Dermis microvascular lymphatic vessel endothelial cell (primary cell): ENCODE measurements at regions not wholly inside any gene's neighbourhood (a gene's known extent, or its start where the extent isn't known, plus 50 kb on each side); places are given as distances from the start of the nearest gene placed in this dataset.
"Not testable (repeated sequence)": the region's sequence is repeated elsewhere in the genome, so short reads cannot be mapped to it uniquely, and the experiment has no call there.

Experiments used
- DNase-seq, 2 donors: peaks; one replicate each; pipeline versions ENCODE4 v3.0.0 to v3.0.0-alpha.2; 2010; ENCODE audit warnings: low read depth in 2 of 2

DNA sequence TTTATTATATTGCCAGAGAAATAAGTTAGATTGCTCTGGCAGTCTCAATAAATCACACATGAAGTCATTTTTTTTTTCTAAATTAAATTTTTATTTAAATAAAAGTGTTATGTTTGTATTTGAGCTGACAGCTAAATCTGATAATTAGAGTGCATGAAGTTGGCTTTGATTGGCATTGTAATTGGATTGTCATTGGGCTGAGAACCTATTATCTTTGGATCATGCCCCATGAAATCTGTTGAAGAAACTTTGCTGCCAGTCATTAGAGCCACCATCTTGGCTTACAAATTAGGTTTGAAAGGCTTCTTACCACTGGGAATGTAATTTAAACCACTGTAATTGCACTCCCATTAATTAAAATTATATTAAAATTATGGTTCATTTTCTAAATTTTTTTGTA lies 507.9 kb upstream of the FANCL start:
- no peak for DNase-seq

DNA sequence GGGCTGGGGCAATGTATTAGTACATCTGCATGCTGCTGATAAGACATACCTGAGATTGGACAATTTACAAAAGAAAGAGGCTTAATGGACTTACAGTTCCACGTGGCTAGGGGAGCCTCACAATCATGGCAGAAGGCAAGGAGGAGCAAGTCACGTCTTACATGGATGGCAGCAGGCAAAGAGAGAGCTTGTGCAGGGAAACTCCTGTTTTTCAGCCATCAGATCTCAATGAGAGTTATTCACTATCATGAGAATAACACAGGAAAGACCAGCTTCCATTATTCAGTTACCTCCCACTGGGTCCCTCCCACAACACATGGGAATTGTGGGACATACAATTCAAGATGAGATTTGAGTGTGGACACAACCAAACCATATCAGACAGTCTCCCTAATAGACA lies 504.2 kb upstream of the FANCL start:
- not testable (repeated sequence) for DNase-seq

DNA sequence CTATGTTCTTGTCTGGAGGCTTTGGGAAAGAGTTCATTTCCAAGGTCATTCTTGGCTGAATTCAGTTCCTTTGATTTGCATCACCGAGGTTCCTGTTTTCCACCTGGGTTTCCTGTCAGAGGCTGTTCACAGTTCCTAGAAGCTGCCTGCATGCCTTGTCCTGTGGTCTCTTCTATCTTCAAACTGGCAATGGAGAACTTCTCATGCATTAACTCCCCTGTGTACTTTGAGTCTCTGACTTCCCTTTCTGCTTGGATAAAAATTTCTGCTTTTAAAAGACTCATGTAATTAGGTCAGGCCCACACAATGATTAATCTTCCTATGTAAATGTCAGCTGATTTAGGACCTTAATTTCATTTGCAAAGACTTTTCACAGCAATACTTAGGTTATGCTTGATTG lies 499.3 kb upstream of the FANCL start:
- DNase-seq, result no peak

DNA sequence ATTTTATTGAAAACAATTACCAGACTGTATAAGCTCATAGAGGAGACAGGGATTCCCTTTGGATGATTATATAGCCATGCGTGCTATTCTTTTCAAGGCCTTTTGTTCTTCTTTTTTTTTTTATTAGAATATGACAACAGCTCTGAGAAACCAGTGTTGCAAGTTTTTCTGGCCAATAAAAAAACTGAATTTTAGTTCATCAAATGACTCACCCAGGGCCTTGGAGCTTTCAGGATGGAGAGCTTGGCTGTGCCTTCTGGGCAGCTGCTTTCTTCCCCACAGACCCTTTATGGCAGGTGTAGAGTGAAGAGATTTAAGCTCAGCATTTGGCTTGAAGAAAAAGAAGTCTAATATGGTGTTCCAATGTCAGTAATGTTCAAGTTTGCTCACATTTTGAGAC lies 497.9 kb upstream of the FANCL start:
- no peak for DNase-seq

DNA sequence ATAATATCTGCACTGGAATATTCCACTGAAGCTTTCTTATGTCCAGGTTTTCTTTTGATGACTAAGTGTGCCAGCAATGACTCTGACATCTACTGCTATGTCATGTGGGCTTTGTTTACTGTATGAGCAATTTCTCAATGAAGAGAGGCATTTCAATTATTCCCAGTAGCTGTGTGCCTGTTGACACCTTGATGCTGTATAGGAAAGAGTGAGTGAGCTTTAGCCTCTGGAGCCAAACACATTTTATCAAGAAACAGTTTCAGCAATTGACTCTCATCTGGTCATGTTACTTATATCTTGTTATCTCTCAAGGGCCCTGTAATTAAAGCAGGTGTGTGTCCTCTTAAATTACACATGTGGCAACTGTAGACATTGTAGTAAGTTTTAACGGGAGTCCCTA lies 493.2 kb upstream of the FANCL start:
- no peak for DNase-seq

DNA sequence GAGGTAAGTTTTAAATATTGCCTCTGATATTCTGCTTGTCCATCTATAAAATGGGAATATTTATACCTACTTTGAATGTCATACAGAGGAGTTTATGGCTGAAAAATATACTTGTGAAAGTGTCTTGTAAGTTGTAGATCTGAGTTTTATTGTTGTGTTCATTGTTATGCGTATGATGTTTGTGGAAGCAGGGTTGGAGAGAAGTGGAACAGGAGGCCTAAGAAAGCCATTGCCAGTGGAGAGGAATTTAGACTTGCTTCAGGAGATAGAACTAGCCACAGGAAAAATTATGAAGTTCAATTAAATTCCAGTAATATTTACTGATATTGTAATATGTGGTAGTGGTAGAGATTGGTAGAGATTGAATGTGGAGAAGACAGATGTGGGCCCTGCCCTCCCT lies 491.9 kb upstream of the FANCL start:
- no peak for DNase-seq

DNA sequence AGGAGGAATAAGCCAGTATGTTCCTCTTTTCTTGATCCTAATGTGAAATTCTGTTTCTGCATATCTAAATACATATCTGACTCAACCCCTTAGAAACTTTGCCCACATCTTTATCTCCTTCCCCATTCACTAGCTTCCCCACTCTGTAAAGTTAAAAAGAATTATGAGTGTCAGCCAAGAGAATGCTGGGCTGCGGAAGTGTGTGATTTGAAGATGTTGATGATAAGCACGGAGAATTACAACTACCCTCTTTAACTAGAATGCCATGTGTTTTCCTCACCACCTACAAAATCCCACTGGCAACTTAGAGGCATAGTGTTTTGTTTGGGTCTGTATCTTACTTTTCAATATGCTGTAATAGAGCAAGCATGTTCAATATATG lies 490.4 kb upstream of the FANCL start:
- DNase-seq, result no peak

DNA sequence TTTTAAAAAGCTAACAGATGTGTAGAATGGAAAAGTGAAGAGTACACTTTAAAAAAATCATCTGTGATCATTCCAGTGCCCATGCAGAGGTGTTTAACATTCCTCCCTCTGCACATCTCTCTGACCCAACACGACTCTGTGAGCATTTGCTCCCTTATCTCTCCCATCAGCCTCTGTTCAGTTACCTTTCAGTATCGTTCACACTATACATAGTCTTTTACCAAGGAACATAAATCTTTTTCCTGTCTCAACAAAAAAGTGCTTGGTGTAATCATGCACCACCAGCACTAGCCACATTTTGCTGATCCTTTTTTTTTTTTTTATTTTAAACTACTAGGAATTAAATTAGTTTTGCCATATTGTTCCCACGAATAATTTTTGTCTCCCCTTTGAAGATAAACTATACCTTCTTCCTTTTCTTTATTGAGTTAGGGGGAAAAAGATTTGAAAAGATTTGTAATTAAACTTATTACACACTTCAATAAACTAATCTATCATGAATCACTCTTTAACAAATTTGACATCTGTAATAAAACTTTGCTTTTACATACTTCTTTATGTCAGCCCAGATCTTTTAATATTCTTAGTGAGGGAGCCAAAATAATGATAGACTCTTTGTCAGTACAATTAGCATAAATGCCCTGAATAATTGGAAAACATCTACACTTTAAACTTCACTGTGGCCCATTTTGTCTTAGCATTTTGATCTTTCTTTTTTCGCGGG lies 489.8 kb upstream of the FANCL start:
- DNase-seq, result no peak

DNA sequence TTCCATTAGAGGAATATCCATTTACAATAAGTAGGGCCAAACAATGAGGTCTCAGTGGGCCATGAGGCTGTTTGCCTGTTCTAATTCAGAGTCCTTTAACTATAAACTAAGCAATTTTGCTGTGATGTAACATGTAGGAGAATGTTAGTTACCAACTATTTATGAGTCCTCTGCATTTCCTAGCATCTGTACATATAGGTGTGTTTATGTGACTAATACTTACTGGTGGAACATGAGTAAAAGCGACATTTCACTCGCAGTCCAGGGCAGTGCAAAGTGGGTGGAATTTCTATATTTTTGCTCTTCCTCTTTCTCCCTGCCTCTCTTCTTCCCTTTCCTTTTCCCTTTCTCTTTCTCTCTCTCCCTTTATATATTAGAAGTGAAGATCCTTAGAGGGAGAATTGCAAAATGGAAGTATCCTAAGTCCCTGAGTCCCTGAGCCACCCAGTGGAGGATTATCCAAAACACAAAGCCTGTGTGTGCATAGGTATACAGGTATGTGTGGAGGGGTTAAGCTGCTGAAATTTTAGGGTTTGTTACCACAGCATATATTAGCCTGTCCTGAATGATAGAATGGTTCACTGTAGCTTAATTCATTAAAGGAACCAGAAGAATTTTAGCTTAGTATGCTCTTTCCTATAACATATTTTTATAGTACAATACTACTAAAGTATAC lies 487.0 kb upstream of the FANCL start:
- no peak for DNase-seq

DNA sequence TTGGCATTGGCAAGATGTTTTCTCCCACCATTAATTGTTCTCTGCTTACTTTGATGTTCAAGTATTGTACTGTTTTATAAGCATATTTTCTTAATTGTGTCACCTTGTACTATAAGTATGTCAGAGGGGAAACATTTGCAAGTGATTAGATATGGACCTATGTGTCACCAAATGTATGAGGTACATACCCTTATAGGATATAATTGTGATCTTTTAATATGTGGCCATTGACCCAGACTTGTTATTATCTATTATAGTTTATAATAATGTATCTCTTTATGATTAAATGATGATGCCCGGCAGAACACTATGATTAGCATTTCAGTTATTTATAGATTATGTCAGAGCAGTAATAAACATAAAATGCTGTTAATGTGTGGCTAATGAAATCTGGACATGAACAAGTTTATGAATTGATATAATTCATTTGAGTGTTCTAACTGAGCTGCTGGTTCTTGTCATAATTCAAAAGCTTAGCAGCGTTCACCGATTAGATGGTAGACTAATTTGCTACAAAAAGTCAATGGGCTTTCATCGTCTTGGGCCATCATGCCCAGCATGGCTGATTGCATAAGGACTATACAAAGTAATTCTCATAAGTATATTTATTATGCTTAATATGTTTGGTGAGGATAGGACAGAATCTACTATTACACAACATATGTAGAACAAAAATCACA lies 480.9 kb upstream of the FANCL start:
- no peak for DNase-seq

DNA sequence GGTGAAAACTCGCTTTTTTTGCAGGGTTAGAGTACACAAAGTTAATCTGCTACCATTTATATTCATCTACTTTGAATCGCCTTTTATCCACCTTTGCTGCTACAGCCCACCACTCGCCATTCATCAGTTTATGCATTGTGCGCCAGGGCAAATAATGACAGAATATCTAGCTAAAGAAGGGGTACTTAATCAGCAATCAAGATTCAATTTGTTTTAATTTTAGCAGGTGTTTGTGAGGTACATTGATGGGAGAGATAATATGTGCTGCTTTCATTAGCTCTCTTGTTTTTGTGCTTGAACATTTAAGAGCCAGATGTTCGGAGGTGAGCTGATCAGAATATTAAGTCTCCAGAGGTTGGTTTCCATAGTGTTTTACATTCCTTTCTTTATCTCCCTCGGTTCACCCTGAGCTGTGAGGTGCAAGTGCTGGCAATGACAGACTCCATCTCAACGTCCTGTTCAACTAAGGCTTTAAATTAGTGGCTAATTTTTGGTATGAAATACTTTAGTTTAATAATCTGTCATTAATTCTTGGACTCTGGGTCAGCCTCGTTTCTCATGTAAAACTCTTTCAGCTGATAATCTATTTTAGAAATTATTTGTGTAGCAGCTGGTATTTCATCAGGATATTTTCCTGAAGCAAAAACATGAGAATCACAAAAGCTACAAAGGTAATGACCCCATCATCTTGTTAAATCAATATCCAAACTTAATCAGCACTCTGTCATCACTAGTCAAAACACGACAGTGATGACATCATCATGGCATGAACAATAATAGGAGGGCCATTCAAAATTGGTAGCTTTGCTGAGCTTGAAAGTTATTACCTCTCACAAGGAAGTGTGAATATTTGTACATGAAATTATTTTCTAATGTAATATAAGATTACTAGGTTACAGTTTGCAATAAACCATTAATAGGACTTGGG lies 479.9 kb upstream of the FANCL start:
- no peak for DNase-seq

DNA sequence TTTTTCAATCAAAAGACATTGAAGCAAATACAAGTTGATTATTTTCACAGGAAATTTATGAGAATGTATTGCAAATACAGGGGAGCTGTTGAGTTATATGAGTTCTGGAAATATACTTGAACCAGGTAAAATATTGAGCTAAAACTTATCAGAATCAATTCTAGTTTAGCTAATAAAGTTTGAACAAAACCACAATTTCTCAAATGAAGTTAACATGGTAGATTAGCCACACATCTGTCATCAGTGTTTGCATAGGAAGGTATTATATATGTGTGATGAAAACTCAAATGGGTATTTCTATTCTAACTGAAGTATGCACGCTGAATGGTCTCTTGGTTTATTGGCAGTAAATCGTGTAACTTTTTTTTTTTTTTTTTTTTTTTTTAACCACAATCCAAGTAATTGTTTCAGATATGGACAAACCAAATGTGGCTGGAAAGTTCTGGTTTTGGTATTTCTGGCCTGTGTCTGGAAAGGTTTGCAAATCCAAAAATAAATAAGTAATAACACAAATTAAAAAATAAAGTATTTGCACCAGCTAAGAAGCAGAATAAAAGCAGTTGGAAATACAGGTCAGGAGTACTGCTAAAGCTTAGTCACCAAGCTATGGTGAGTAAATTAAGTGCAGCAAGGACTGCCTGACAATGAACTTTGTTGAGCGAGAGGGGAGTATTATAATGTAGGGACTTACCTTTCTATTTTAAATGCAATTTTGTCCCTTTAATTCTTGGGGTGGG lies 479.1 kb upstream of the FANCL start:
- no peak for DNase-seq

DNA sequence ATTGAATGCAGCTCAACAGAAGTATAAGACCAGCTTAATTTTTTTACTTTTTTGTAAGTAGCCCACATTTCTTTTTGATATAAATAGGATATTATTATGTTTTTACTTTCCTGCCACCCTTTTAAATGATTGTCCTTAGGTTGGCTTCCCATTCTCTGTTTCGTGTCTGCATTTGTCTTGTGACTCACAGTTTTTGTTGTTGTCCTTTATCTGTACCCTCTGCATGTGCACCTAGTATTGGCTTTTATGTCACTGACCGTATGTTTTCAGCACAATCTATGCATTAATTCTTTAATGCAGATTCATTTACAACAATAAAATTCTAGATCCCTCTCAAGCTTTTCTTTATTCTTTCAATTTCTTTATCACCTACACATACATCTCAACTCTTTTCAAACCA lies 474.2 kb upstream of the FANCL start:
- DNase-seq, result no peak

DNA sequence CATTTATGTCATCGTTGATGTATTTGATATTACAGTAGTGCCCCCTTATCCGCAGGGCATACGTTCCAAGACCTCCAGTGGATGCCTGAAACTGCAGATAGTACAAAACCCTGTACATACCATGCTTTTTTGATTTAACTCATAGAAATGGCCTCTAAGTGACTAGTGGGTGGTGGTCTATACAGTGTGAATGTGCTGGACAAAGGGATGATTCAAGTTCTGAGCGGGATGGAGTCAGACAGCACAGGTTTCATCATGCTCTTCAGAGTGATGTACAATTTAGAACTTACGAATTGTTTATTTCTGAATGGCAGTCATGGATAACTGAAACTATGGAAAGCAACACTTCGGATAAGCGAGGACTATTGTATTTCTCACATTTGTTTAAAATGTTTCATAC lies 473.1 kb upstream of the FANCL start:
- DNase-seq, result no peak

DNA sequence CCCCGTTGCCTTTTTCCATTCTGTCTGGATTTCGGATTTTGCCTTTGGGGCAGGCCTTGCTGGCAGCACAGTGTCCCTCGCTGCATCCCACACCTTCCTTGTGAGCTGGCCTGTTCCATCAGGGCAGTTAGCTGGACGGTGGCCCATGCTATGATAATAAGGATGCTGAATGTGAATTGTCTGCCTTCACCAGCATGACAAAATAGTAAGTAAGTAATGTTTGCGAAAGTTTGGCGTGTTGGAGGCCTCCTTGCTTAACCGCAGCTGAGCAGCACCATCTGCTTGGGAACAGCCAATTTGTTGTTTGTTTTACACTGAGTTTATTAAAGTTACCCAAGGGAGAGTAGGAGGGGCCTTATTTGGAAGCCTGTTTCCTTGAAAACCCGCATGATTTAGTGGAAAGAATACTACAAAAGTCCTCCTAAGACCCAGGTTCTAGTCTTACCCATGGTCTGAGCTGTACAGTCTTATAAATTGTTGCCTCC lies 469.7 kb upstream of the FANCL start:
- no peak for DNase-seq

DNA sequence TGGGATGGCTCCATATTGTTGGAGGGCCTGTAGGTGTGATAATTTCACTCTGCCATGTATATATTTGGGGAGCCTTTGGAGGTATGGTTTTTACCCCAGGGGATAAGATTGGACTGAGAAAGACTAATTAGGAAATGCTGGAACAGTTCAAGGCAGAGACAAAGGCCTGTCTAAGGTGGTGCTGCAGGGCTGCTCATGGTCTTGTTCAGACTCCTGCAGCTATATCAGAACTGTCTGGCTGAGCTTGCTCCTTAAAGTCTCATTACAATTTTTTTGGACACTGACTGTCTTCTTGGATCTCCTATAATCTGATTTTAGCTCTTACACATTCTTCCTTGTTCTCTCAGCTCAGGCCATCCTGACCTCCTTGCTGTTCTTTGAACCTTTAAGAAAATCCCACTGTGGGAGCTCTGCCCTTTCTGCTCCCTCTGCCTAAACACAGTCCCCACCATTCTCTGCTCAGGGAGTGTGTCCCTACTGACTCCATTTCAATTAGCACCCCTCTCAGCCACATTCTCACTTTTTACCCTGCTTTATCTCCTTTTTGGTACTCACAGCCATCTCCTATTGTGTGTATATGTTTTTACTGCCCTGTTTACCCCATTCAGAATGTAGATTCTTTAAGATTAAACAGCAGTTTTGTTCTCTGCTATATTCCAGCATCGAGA lies 468.7 kb upstream of the FANCL start:
- no peak for DNase-seq

DNA sequence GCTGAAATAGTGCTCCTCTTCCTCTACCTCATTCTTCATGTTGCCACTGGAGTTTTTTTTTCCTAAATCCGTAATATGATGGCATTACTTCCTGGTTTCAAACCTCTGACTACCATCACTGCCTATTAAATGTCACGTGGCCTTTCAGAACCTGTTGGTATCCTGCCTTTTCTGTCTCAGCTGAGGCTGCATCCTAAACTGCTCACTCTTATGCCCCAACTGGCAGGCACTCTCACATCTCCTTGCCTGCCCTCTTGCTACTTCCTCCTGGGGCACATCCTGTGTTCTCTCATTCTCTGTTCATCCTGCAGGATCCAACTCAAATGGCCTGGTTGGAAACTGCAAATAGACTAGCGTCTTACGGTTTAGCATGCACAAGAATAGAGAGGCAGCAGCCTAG lies 468.1 kb upstream of the FANCL start:
- DNase-seq, result no peak

DNA sequence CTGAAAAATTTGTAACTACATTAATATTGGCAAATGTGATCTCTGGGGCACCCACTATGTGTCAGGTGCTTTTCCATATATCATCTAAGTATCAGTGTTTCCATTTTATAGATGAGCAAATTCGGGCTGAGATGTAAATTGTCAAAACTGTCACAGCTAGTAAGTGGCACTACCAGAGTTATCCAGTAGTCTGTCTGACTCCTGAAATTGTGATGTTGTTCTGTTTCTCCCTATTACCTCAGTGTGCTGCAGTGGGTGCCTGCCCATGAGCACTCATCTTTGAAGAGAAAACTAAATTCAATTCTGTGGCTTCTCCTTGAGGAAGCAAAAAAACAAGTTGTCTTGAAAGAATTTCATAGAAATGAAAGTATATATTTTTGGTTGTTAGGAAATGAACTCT lies 467.4 kb upstream of the FANCL start:
- no peak for DNase-seq

DNA sequence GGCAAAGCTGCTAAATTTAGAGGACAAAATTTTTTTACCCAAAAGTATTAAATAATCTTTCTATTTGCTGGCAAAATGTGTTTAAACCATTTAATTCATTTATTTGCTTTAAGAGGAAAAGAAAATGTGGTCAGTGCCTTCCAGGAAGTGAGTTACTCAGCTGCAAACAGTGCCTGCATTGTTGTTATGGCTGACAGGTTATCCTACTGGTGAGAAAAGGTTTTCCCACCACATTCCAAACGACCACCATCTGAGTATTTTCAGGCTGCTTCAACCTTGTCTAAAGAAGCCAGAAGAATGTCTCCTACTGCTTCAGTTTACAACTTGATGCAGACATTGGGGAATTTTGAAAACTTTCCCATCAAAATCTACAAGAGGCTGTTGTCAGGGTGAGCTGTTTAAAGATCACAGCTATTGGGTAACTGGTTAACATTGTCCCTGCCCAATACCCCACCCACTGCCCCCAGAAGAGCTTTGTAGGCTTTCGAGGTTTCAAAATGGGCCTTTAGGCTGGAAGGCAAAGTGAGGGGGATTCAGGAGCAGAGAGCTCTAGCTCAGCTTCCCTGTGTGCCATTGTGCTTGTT lies 461.3 kb upstream of the FANCL start:
- peak in 1 of 2 donors; percentile 51 for DNase-seq

DNA sequence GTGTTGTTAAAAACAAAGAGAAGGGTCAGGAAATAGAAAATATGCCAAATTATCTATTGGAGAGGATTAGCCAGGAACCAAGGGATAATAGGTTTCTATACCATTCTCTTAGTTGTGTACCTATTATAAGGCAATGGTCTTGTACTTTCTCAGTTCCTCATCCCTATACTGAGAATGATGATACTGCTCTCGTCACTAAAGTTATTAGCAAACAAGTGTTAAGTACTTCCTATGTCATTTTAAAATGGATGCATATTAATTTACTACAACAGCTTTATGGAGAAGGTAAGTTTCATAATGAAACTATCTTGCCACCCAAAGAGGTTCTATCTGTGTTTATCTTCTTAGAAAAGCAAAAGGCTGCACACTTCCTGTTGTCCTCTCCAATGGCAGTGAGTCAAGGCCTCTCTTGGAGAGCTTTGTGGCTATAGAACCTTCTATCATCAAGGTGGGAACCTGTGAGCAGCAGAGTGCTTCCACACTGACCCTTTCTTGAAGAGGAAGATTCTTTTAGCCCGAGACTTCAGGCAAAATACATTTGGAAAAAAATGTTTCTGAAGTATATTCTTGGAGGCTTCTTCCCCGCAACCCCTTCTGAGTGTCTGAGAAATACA lies 460.7 kb upstream of the FANCL start:
- peak in 1 of 2 donors; percentile 1 for DNase-seq
